ENCODE measurements at regions not wholly inside any gene's neighbourhood (a gene's known extent, or its start where the extent isn't known, plus 50 kb on each side); places are given as distances from the start of the nearest gene placed in this dataset.

GRCh38 chr10:31593124-31593523 is 274.1 kb downstream of the ZEB1 start:
- FAIRE-seq (no peak), DNase-seq (ENCODE audit: low read depth, low spot score) (no peak)
- dilution Hi-C loops (cut with MboI; ENCODE audit: extremely low pct_ligation_motif_present, low sequenced_read_pairs), result no loop called here
- Histone ChIP-seq H3K9ac (ENCODE audit: control insufficient read depth, extremely low read depth, insufficient read depth, low read length) (no peak overlapping the region), H2AFZ (ENCODE audit: control insufficient read depth, low read length) (no peak overlapping the region), H3K27ac (ENCODE audit: control insufficient read depth, insufficient read depth, low read length) (no peak overlapping the region), H3K9me3 (ENCODE audit: control insufficient read depth, low read depth, low read length) (no peaks in the 10 kb centered on the region), H3K4me2 (ENCODE audit: control insufficient read depth, extremely low read depth, insufficient read depth, low read depth, low read length) (no peak overlapping the region), H3K4me3 (ENCODE audit: control insufficient read depth in 2 of 3, extremely low read depth in 1 of 3, insufficient read depth in 2 of 3, low read depth in 1 of 3, low read length in 3 of 3) (no peak overlapping the region), H3K27me3 (ENCODE audit: control insufficient read depth, extremely low read depth, insufficient read depth, low read length) (no peaks in the 10 kb centered on the region), H3K9me1 (ENCODE audit: control insufficient read depth, extremely low read depth, insufficient read depth, low read length) (no peaks in the 10 kb centered on the region), H3K36me3 (ENCODE audit: control insufficient read depth in 2 of 2, extremely low read depth in 1 of 2, insufficient read depth in 2 of 2, low read length in 2 of 2) (no peaks in the 10 kb centered on the region), H3K4me1 (ENCODE audit: control insufficient read depth, extremely low read depth, insufficient read depth, low read length) (no peaks in the 10 kb centered on the region), H4K20me1 (ENCODE audit: control insufficient read depth, extremely low read depth, insufficient read depth, low read length) (peaks cover 3% of the 10 kb centered on the region), H3K79me2 (ENCODE audit: control insufficient read depth, insufficient read depth, low read length) (no peaks in the 10 kb centered on the region)
- TF ChIP-seq EZH2 (IDR thresholded peaks at IDR 0.05; ENCODE audit: low read length) (no peak), CTCF (optimal IDR thresholded peaks at IDR 0.05 in 1 of 3, IDR thresholded peaks at IDR 0.05 in 1 of 3, conservative IDR thresholded peaks at IDR 0.05 in 1 of 3; ENCODE audit: extremely low read depth in 1 of 3, insufficient read depth in 2 of 3, low read length in 3 of 3) (no peak)

- FAIRE-seq (no peak), DNase-seq (ENCODE audit: low read depth, low spot score) (no peak)
- Histone ChIP-seq H4K20me1 (ENCODE audit: control insufficient read depth, extremely low read depth, insufficient read depth, low read length) (peaks cover 3% of the 10 kb centered on the region), H3K27ac (ENCODE audit: control insufficient read depth, insufficient read depth, low read length) (no peak overlapping the region), H3K9me3 (ENCODE audit: control insufficient read depth, low read depth, low read length) (no peaks in the 10 kb centered on the region), H3K9ac (ENCODE audit: control insufficient read depth, extremely low read depth, insufficient read depth, low read length) (no peak overlapping the region), H3K4me3 (ENCODE audit: control insufficient read depth in 2 of 3, extremely low read depth in 1 of 3, insufficient read depth in 2 of 3, low read depth in 1 of 3, low read length in 3 of 3) (no peak overlapping the region), H2AFZ (ENCODE audit: control insufficient read depth, low read length) (no peak overlapping the region), H3K4me1 (ENCODE audit: control insufficient read depth, extremely low read depth, insufficient read depth, low read length) (no peaks in the 10 kb centered on the region), H3K9me1 (ENCODE audit: control insufficient read depth, extremely low read depth, insufficient read depth, low read length) (no peaks in the 10 kb centered on the region), H3K4me2 (ENCODE audit: control insufficient read depth, extremely low read depth, insufficient read depth, low read depth, low read length) (no peak overlapping the region), H3K27me3 (ENCODE audit: control insufficient read depth, extremely low read depth, insufficient read depth, low read length) (no peaks in the 10 kb centered on the region), H3K79me2 (ENCODE audit: control insufficient read depth, insufficient read depth, low read length) (no peaks in the 10 kb centered on the region), H3K36me3 (ENCODE audit: control insufficient read depth in 2 of 2, extremely low read depth in 1 of 2, insufficient read depth in 2 of 2, low read length in 2 of 2) (no peaks in the 10 kb centered on the region)
- dilution Hi-C loops (cut with MboI; ENCODE audit: extremely low pct_ligation_motif_present, low sequenced_read_pairs), result no loop called here
- TF ChIP-seq EZH2 (IDR thresholded peaks at IDR 0.05; ENCODE audit: low read length) (no peak), CTCF (optimal IDR thresholded peaks at IDR 0.05 in 1 of 3, IDR thresholded peaks at IDR 0.05 in 1 of 3, conservative IDR thresholded peaks at IDR 0.05 in 1 of 3; ENCODE audit: extremely low read depth in 1 of 3, insufficient read depth in 2 of 3, low read length in 3 of 3) (no peak)
These were observed 272.6 kb downstream of the ZEB1 start for GRCh38 chr10:31591569-31591968.
